ENCODE measurements at regions not wholly inside any gene's neighbourhood (a gene's known extent, or its start where the extent isn't known, plus 50 kb on each side); places are given as distances from the start of the nearest gene placed in this dataset.

- no peak for DNase-seq (ENCODE audit: low spot score)
These were observed 370.4 kb downstream of the TUSC7 start for GRCh38 chr3:117079997-117080396.

GRCh38 chr3:117080872-117081271 lies 371.3 kb downstream of the TUSC7 start:
- DNase-seq (ENCODE audit: low spot score) = no peak

GRCh38 chr3:117084277-117084676 lies 374.7 kb downstream of the TUSC7 start:
- DNase-seq (ENCODE audit: low spot score) = no peak

GRCh38 chr3:117084739-117085270 lies 375.2 kb downstream of the TUSC7 start:
- no peak for DNase-seq (ENCODE audit: low spot score)

- DNase-seq (ENCODE audit: low spot score) = no peak
These were observed 382.1 kb downstream of the TUSC7 start for GRCh38 chr3:117091676-117092075.

GRCh38 chr3:117096549-117096948 lies 387.0 kb downstream of the TUSC7 start:
- DNase-seq (ENCODE audit: low spot score) = no peak

- DNase-seq (ENCODE audit: low spot score) = no peak
These were observed 387.8 kb downstream of the TUSC7 start for GRCh38 chr3:117097351-117097750.

- DNase-seq (ENCODE audit: low spot score) = no peak
These were observed 392.1 kb downstream of the TUSC7 start for GRCh38 chr3:117101697-117102096.

- no peak for DNase-seq (ENCODE audit: low spot score)
These were observed 392.8 kb downstream of the TUSC7 start for GRCh38 chr3:117102426-117102825.

GRCh38 chr3:117103675-117104074 lies 394.1 kb downstream of the TUSC7 start:
- no peak for DNase-seq (ENCODE audit: low spot score)

GRCh38 chr3:117104381-117104780 lies 394.8 kb downstream of the TUSC7 start:
- DNase-seq (ENCODE audit: low spot score) = no peak

- DNase-seq (ENCODE audit: low spot score) = no peak
These were observed 395.2 kb downstream of the TUSC7 start for GRCh38 chr3:117104792-117105191.

- DNase-seq (ENCODE audit: low spot score) = no peak
These were observed 396.1 kb downstream of the TUSC7 start for GRCh38 chr3:117105686-117106085.

GRCh38 chr3:117106396-117106795 lies 396.8 kb downstream of the TUSC7 start:
- DNase-seq (ENCODE audit: low spot score) = no peak

GRCh38 chr3:117107946-117108345 lies 398.4 kb downstream of the TUSC7 start:
- DNase-seq (ENCODE audit: low spot score) = no peak

GRCh38 chr3:117109178-117109577 lies 399.6 kb downstream of the TUSC7 start:
- DNase-seq (ENCODE audit: low spot score) = no peak

GRCh38 chr3:117114517-117115265 lies 405.1 kb downstream of the TUSC7 start:
- no peak for DNase-seq (ENCODE audit: low spot score)

GRCh38 chr3:117117188-117117936 lies 407.8 kb downstream of the TUSC7 start:
- DNase-seq (ENCODE audit: low spot score) = no peak

- DNase-seq (ENCODE audit: low spot score) = no peak
These were observed 409.0 kb downstream of the TUSC7 start for GRCh38 chr3:117118604-117119003.

- no peak for DNase-seq (ENCODE audit: low spot score)
These were observed 410.4 kb downstream of the TUSC7 start for GRCh38 chr3:117120014-117120413.

- no peak for DNase-seq (ENCODE audit: low spot score)
These were observed 413.0 kb downstream of the TUSC7 start for GRCh38 chr3:117122609-117123008.

- no peak for DNase-seq (ENCODE audit: low spot score)
These were observed 416.9 kb downstream of the TUSC7 start for GRCh38 chr3:117126460-117126859.

GRCh38 chr3:117126946-117127546 lies 417.5 kb downstream of the TUSC7 start:
- DNase-seq (ENCODE audit: low spot score) = no peak

Data from hematopoietic multipotent progenitor cell treated with erythropoietin and hydrocortisone succinate and interleukin-3 and kit ligand, for 15 days (in vitro differentiated cells).